ENCODE measurements at regions not wholly inside any gene's neighbourhood (a gene's known extent, or its start where the extent isn't known, plus 50 kb on each side); places are given as distances from the start of the nearest gene placed in this dataset.

- TF ChIP-seq MNT (IDR thresholded peaks at IDR 0.05): no peak
- no peak for TF ChIP-seq FOXP1 (IDR thresholded peaks at IDR 0.05)
- no peak for TF ChIP-seq FOXP1 (CRISPR knock-in tag; IDR thresholded peaks at IDR 0.05)
- TF ChIP-seq NFE2L1 (CRISPR knock-in tag; IDR thresholded peaks at IDR 0.05; ENCODE audit: borderline replicate concordance): no peak
- TF ChIP-seq AHR (CRISPR knock-in tag; IDR thresholded peaks at IDR 0.05): no peak
- no peak; the same call in 1 of the 2 replicates for TF ChIP-seq ZNF451 (CRISPR knock-in tag; IDR thresholded peaks at IDR 0.05)
- no peak for TF ChIP-seq IRF1 (CRISPR knock-in tag; IDR thresholded peaks at IDR 0.05; ENCODE audit: low read depth)
- TF ChIP-seq SNAPC2 (CRISPR knock-in tag; IDR thresholded peaks at IDR 0.05): no peak
- no peak for TF ChIP-seq MED13 (CRISPR knock-in tag; IDR thresholded peaks at IDR 0.05)
- TF ChIP-seq SYNCRIP (IDR thresholded peaks at IDR 0.05; ENCODE audit: insufficient read depth, low read depth, low read length): no peak
- no peak for TF ChIP-seq ZNF232 (CRISPR knock-in tag; IDR thresholded peaks at IDR 0.05; ENCODE audit: borderline replicate concordance)
- TF ChIP-seq FOXO4 (CRISPR knock-in tag; conservative IDR thresholded peaks at IDR 0.05): no peak
- no peak for TF ChIP-seq CENPT (CRISPR knock-in tag; IDR thresholded peaks at IDR 0.05; ENCODE audit: low read depth)
- no peak for TF ChIP-seq GLI4 (CRISPR knock-in tag; IDR thresholded peaks at IDR 0.05; ENCODE audit: borderline replicate concordance)
- TF ChIP-seq ZNF549 (CRISPR knock-in tag; IDR thresholded peaks at IDR 0.05): no peak
- TF ChIP-seq MYPOP (CRISPR knock-in tag; IDR thresholded peaks at IDR 0.05): no peak
- no peak for TF ChIP-seq ZNF7 (CRISPR knock-in tag; IDR thresholded peaks at IDR 0.05)
- TF ChIP-seq TFE3 (CRISPR knock-in tag; IDR thresholded peaks at IDR 0.05): no peak
- TF ChIP-seq TRIM22 (IDR thresholded peaks at IDR 0.05): no peak
- TF ChIP-seq ATF4 (CRISPR knock-in tag; IDR thresholded peaks at IDR 0.05): no peak
- TF ChIP-seq SAP130 (CRISPR knock-in tag; IDR thresholded peaks at IDR 0.05; ENCODE audit: low read depth): peak; percentile 43; the same call in 1 of the 2 replicates
- TF ChIP-seq HOXA5 (CRISPR knock-in tag; IDR thresholded peaks at IDR 0.05): no peak
- TF ChIP-seq ZNF615 (CRISPR knock-in tag; IDR thresholded peaks at IDR 0.05; ENCODE audit: borderline replicate concordance): no peak
These were observed 50.3 kb upstream of the ATP13A3 start (continued) for GRCh38 chr3:194536871-194537637.
